ENCODE measurements at regions not wholly inside any gene's neighbourhood (a gene's known extent, or its start where the extent isn't known, plus 50 kb on each side); places are given as distances from the start of the nearest gene placed in this dataset.

- TF ChIP-seq CTCF (IDR thresholded peaks at IDR 0.05), result no peak
- no peak overlapping the region for H3K4me3 Mint-ChIP-seq
- no peak overlapping the region for H3K27ac Mint-ChIP-seq
- no peak for DNase-seq
- intact Hi-C loops (cut with DNase I, micrococcal nuclease), result loop anchor here in 1 of 2 experiments (1.0 kb wide), 1 partner anchor 250 kb away; no protein-coding TSS in a partner anchor
- no peaks in the 10 kb centered on the region for H3K36me3 Mint-ChIP-seq (ENCODE audit: low read depth)
- H3K9me3 Mint-ChIP-seq, result no peaks in the 10 kb centered on the region
- ATAC-seq (ENCODE audit: poor library complexity), result no peak
- H3K9me3 ChIP-seq (ENCODE audit: control insufficient read depth in 1 of 2, insufficient read depth in 1 of 2, low read length in 2 of 2), result no peaks in the 10 kb centered on the region
- no peaks in the 10 kb centered on the region for H3K4me1 ChIP-seq (ENCODE audit: insufficient read depth, low read length)
- no peaks in the 10 kb centered on the region for H3K36me3 ChIP-seq (ENCODE audit: insufficient read depth, low read length)
- CTCF ChIA-PET, result interaction anchor here (1.3 to 1.6 kb wide), 2 partner anchors 13 to 249 kb away, joined by 3 to 7 read pairs; no protein-coding TSS in a partner anchor
- no peak overlapping the region for H3K27ac ChIP-seq (ENCODE audit: low read depth in 1 of 2, low read length in 2 of 2)
- POLR2A ChIA-PET, result no interaction called here
- no peaks in the 10 kb centered on the region for H3K4me1 Mint-ChIP-seq (ENCODE audit: low read depth)
- no peaks in the 10 kb centered on the region for H3K27me3 ChIP-seq (ENCODE audit: control insufficient read depth in 1 of 2, insufficient read depth in 2 of 2, low read length in 2 of 2)
- H3K27me3 Mint-ChIP-seq, result no peaks in the 10 kb centered on the region
- no peak overlapping the region for H3K4me3 ChIP-seq (ENCODE audit: low read length)
Observed at GRCh38 chr4:42817913-42818312, 74.6 kb upstream of the GRXCR1 start.

- CTCF ChIA-PET, result interaction anchor here (0.6 to 1.6 kb wide), 5 partner anchors 16 to 1579 kb away, joined by 3 to 7 read pairs (median 3); no protein-coding TSS in a partner anchor
- Mint-ChIP-seq H3K4me1 (ENCODE audit: low read depth) (no peaks in the 10 kb centered on the region), H3K36me3 (ENCODE audit: low read depth) (no peaks in the 10 kb centered on the region), H3K27me3 (peaks cover 3% of the 10 kb centered on the region), H3K9me3 (no peaks in the 10 kb centered on the region), H3K27ac (no peak overlapping the region), H3K4me3 (no peak overlapping the region)
- Histone ChIP-seq H3K36me3 (ENCODE audit: insufficient read depth, low read length) (no peaks in the 10 kb centered on the region), H3K4me1 (ENCODE audit: insufficient read depth, low read length) (no peaks in the 10 kb centered on the region), H3K9me3 (ENCODE audit: control insufficient read depth in 1 of 2, insufficient read depth in 1 of 2, low read length in 2 of 2) (no peaks in the 10 kb centered on the region), H3K27ac (ENCODE audit: low read depth in 1 of 2, low read length in 2 of 2) (no peak overlapping the region), H3K4me3 (ENCODE audit: low read length) (no peak overlapping the region), H3K27me3 (ENCODE audit: control insufficient read depth in 1 of 2, insufficient read depth in 2 of 2, low read length in 2 of 2) (peaks cover 0 to under 1% of the 10 kb centered on the region in 2 experiments)
- POLR2A ChIA-PET, result no interaction called here
- ATAC-seq (ENCODE audit: poor library complexity) (no peak), DNase-seq (no peak)
- intact Hi-C loops (cut with DNase I, micrococcal nuclease), result loop anchor here in 1 of 2 experiments (1.0 kb wide), 1 partner anchor 249 kb away; no protein-coding TSS in a partner anchor
- TF ChIP-seq CTCF (IDR thresholded peaks at IDR 0.05), result no peak
Observed at GRCh38 chr4:42816880-42817400, 75.6 kb upstream of the GRXCR1 start.

GRCh38 chr4:42816189-42816879, 76.2 kb upstream of the GRXCR1 start:
- DNase-seq (no peak), ATAC-seq (ENCODE audit: poor library complexity) (no peak)
- Histone ChIP-seq H3K4me1 (ENCODE audit: insufficient read depth, low read length) (no peaks in the 10 kb centered on the region), H3K9me3 (ENCODE audit: control insufficient read depth in 1 of 2, insufficient read depth in 1 of 2, low read length in 2 of 2) (no peaks in the 10 kb centered on the region), H3K27me3 (ENCODE audit: control insufficient read depth in 1 of 2, insufficient read depth in 2 of 2, low read length in 2 of 2) (peaks cover 0 to 5% of the 10 kb centered on the region in 2 experiments), H3K4me3 (ENCODE audit: low read length) (no peak overlapping the region), H3K36me3 (ENCODE audit: insufficient read depth, low read length) (no peaks in the 10 kb centered on the region), H3K27ac (ENCODE audit: low read depth in 1 of 2, low read length in 2 of 2) (no peak overlapping the region)
- no peaks in the 10 kb centered on the region for H3K36me3 Mint-ChIP-seq (ENCODE audit: low read depth)
- H3K4me1 Mint-ChIP-seq (ENCODE audit: low read depth), result no peaks in the 10 kb centered on the region
- ChIA-PET POLR2A (no interaction called here), CTCF (no interaction called here)
- H3K4me3 Mint-ChIP-seq, result no peak overlapping the region
- intact Hi-C loops (cut with DNase I, micrococcal nuclease), result no loop called here
- peaks cover 8% of the 10 kb centered on the region for H3K27me3 Mint-ChIP-seq
- H3K9me3 Mint-ChIP-seq, result no peaks in the 10 kb centered on the region
- H3K27ac Mint-ChIP-seq, result no peak overlapping the region
- TF ChIP-seq CTCF (IDR thresholded peaks at IDR 0.05), result no peak

Measured in CD4-positive, alpha-beta T cell (primary cell).